Stimulated activated CD4-positive, alpha-beta T cell treated with anti-CD3 and anti-CD28 coated beads, Interleukin-1b, Interleukin-23, amount 100 ng/mL, for 1 hour (primary cell): ENCODE measurements at regions not wholly inside any gene's neighbourhood (a gene's known extent, or its start where the extent isn't known, plus 50 kb on each side); places are given as distances from the start of the nearest gene placed in this dataset.
"Not testable (repeated sequence)": the region's sequence is repeated elsewhere in the genome, so short reads cannot be mapped to it uniquely, and the experiment has no call there.

Source experiments
- DNase-seq, 2 donors: peaks; one replicate each; pipeline ENCODE4 v3.0.0-alpha.2; 2020; ENCODE audit warnings: low read depth in 2 of 2

DNA sequence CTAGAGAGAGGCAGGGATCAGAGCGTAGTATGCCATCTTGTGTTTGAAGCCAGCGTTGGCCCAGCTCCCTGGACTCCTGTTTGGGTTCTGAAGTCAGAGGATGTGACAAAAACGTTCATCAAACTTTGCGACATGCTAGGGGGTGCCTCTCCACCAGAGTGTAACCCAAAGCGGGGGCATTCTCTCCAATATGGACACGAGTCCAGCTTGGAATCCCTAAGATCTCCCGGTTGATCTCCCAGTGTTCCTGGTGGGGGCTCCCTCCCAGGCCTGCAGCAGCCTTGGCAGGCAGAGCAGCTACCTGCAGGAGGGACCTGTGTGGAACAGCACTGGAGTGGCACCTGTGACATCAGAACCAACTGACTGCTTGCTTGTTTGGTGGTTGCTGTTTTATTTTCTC lies 218.8 kb upstream of the ECI2 start:
- DNase-seq = no peak

DNA sequence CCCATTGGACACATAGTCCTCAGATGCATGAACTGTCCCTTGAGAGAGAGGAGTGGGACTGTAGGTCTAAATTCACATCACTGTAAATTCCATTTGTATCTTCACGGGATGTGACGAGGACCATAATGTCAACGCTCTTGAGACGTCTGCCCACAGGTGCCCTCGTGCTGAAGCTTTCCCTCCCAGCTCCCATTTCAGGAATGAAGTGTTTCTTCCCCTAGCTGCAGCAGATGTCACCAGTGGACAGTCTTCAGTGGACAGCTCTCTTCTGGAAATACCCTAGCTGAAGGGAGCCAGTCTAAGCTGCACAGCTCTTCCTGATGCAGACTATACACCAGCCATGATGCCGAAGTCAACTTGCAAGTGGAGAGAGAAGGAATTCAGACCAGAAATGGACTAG lies 217.4 kb upstream of the ECI2 start:
- no peak for DNase-seq

DNA sequence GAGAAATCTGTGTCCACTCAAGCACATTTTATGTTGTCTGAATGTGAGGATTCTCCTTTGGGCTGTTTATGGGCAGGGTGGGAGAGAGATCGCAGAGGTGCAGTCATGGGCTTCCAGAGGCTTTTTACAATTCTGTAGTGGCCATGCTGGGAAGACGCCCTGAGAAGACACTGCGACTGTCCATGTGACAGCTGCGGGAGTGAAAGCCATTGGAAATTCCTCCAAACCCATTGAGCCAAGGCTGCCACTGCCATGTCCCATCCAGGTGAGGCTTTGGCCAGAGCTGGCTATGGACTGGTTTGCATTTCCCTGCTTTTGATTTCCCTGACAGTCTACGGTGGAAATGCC lies 216.9 kb upstream of the ECI2 start:
- no peak for DNase-seq

DNA sequence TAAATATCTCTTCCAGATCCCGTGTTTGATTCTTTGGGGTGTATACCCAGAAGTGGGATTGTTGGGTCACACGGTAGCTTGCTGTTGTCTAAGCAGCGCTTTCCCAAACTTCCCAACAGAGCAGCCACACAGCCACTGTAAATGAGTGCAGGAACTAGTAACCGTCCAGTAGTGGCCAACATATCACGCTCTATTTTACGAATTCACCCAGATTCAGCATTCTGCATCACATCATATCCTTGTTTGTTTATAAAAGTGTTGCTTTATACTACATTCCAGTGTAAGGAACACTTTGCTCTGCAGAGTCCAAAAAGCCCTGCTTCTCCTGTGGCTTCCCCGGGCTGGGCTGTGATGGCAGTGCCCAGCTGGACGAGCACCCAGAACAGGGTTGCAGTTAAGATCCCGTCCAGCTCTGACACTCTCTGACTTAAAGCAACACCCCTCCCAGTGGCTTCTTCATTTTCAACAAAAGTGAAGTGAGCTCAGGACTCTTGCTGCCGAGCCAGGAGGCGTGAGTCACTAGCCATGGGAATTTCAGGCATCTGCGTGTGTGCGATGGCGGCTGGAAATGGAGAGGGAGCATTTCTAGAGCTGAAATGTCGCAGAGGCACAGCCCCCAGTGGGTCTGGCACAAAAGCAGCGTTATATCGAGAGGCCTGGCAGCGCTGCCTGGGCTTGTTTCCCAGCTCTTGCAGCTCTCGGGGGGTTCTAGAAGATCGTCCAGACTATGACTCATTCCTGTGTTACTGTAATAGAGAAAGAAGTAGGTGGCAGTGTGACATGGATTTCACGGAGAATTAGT lies 216.3 kb upstream of the ECI2 start:
- DNase-seq = no peak

DNA sequence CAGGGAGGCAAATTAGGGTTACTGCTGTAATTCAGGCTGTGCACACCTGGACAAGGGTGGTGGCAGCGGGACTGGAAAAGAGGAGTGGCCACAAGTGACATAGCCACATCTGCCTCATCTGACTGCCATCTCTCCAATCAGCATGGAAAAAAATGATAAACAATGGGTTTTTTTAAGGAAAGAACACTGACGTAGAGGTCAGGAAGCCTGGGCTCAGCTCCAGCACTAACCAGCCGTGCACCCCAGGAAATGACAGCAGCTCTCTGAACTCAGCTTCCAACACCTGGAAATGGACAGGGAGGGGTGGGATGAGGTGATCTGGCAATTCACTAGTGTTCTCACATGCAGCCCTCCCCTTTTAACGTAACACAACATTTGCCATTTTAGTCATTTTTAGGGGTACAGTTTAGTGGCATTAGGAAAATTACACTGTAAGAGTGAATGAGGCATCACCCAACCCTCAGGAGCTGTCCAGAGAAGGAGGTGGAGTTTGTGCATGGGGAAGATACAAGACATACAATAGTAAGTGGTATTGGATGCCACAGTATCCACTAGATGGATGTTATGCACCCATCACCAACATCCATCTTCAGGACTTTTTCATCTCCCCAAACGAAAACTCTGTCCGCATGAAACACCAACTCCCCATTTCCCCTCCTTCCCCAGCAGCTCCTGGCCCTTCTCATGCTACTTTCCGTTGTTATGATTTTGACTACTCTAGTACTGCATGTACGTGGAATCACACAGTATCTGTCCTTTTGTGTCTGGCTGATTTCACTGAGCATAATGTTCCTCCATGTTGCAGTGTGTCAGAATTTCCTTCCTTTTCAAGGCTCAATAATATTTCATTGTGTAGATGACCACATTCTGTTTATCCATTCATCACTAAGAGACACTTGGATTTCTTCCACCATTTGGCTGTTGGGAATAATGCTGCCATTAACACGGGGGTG lies 215.5 kb upstream of the ECI2 start:
- DNase-seq = no peak

DNA sequence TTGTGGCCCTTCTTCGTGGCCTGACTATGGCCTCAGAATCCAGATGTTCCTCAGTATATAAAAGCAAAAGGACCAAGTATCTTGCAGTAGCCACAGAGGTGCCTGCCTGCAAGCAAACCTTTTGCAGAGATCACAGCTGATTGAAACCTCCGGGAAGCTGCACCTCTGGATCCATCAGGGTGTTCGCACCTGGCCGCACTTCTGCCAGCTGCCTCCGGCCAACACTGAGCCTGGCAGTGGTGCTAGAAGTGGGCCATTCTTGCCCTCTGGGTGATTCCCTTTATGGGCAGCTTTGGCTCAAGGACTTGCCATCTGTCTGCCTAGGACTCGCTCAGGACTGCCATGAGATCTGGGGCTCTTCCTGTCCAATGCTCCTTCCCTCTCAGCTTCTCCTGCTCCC lies 214.6 kb upstream of the ECI2 start:
- DNase-seq = no peak

DNA sequence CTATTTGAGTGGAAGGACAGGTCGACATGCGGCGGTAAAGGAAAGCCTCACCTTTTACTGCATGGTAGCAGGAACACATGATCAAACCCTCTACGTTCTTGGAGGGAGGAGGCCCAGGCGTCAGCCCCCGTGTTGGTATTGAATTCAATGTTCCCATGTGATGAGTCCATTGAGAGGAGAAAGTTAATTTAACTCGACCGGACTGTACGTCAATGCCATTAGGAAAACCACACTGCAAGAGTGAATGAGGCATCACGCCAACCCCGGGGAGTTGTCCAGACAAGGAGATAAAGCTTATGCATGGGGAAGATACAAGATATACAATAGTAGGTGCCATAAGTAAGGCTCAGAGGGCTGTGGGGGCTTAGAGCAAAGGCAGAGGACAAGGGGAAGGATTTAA lies 213.9 kb upstream of the ECI2 start:
- DNase-seq = no peak

DNA sequence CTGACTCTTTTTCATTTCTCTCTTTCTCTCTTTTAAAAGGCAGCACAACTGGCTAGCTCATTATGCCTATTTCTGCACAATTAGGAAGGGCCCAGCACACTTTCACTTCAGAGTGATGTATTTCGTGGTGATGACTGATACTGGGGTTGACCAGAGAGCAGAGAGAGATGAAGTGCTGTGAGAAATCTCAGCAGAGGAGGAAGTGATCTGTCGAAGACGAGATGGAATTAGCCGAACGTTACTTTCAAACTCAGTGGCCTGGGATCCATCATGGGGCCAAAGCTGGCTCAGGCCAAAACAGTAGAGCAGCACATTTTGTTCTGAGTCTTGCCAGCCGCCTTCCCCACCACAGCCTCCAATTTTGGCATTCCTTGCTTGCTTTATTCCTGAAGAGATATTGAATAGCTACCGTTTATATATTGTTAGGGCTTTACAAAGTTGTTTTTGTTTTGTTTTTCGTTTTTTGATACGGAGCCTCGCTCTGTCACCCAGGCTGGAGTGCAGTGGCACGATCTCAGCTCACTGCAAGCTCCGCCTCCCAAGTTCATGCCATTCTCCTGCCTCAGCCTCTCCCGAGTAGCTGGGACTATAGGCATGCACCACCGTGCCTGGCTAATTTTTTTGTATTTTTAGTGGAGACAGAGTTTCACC lies 213.2 kb upstream of the ECI2 start:
- DNase-seq = no peak

DNA sequence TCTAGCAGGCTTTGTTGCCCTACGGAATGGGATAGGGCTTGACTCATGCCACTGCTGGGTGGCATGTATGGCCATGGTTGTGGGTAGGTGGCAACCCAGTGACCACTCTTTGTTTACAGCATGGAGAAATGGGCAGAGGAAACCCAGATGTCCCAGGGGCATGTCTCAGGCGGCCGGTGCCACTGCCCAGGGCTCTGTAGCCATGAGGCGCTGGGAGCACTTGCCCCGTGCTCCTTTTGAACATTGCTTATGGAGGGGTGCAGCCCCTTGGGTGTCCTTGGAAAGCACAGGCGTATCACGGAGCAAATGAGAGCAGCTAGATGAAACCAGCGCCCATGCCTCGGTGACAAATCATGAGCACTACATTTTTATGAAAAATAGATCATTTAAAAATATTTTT lies 212.5 kb upstream of the ECI2 start:
- no peak for DNase-seq

DNA sequence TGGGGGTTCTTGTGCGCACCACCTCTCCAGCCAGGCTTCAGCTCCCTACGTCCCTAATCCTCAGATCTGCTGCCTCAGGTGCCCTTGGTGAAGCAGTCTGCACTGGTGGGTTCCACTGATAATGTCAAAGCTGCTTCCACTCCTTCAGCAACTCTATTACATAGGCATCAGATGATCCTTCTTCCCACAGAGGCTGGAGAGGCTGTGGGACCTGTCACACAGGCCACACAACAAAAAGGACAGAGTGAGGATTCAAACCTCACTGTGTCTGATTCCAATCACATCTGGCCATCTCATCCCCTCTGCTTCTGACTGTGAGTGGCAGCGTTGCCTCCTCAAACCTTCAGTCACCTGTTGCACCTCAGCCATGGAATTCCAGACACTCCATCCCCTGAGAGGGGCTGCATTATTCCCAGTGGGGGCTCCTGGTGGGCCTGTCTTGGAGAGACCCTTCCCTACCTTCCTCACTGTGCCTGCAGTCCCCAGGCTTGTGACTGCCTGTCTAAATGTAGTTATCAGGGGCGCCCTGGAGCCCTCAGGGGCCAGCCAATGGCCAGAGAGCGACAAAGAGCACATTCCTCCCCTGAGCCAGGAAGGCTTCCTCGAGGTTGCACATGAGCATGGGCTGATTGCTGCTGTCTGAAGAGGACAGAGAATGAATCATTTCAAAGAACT lies 211.4 kb upstream of the ECI2 start:
- no peak for DNase-seq

DNA sequence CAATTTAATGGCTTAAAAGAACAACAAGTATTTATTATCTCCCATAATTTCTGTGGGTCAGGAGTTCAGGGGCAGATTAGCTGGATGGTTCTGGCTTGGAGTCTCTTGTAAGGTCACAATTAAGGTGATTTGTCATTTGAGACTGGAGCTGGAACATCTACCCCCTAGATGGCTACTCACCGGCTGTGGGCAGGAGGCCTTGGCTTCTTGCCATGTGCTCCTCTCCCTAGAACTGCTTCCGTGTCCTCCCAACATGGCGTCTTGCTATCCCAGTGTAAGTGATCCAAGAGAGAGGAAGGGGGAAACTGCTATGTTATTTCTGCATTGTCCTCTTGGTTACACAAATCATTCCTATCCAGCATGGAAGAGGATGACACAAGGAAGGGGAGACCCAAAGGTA lies 210.2 kb upstream of the ECI2 start:
- DNase-seq = no peak

DNA sequence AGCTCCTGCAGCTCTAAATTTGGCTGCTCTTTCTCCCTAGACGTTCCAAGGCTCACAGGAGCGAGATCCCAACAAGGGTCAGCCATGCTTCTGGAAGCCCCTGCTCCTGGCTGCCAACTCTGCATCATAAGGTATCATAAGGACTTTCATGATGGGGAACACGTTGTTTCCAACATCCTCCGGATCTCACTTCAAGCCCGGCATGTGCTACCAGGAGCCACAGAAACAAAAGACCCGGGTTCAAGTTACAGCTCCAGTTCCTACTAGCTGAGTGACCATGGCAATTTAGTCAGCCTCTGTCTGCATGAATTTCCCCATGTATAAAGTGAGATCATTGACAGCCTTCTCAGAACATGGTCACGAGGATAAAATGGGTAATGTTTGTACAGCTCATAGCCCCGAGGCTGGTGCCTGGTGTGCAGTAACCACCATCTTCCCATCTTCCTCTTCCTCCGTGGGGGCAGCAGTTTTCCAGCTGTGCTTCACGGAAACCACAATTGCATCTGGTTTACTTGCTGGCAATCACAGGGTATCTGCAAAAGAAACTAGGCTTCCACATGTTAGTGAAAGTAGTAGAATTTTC lies 209.0 kb upstream of the ECI2 start:
- DNase-seq = no peak

DNA sequence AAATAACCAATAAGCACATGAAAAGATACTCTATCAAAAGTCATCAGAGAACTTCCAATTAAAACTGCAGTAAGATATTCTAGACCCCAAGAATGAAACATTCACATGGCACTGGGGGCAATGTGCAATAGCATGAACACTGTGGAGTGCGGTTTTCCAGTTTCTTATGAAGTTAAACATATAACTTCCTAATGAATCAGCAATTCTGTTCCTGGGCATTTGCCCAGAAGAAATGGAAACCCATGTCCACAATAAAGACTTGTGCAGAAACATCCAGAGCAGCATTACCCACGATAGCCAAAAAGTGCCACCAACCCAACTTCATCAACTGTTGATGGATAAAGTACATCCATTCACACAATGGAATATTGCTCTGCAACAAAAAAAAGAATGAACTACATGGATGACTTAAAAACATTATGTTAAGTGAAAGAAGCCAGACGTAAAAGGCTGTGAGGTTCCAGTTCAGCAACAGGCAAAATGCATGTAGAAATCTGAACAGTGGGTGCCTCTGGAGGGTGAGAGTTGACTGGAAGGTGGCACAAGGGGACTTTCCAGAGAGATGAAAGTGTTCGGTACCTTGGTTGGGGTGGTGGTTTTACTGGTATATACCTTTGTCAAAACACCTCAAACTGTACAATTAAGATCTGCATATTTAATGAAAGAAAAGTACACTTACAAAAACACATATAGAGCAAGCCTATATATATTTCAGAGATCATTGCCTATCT lies 207.2 kb upstream of the ECI2 start:
- DNase-seq = no peak

DNA sequence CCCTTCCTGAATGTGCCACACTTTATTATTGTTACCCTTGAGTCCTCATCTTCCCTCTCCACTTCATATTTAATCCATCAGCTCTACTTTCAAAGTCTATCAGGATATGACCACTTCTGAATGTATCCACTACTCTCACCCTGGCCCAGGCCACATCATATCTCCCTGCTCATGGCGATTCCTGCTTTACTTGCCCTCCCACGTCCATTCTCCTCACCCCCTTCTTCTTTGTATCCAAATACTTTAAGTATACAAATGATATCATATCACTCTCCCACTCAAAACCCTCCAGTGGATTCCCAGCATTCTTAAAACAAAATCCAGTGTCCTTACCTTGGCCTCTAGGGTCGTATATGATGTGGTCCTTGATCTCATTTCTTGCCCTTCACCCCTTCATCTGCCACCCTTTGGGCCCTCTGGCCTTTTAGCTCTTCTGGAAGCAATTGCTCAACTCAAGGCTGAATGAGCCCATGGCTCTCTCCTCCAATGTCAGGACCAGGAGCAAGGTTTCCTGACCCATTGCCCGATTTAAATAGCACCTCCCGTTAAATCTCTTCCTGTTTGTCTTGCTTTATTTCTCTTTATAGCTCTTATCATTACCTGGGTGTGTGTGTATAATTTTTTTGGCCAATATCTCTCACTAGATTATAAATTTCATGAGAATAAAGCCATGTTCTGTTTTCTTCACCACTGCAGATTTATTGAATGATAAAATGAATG lies 205.9 kb upstream of the ECI2 start:
- no peak for DNase-seq

DNA sequence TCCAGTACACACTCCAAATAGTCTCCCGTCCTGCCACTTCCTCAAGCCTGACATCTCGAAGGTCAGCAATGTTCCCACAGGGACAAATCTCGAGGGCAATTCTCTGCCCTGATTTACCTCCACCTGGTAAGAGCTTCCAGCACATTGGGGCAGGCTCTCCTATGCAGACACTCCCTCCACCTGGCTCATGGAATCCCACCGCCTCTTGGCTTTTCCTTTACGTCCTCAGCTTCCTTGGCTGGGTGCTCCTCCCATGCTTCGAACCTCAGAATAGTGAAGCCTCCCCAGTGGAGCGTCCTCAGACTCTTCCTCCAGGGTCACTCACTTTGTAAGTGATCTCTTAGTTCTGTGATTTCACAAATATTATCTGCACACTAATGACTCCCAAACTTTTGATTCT lies 205.2 kb upstream of the ECI2 start:
- no peak for DNase-seq

DNA sequence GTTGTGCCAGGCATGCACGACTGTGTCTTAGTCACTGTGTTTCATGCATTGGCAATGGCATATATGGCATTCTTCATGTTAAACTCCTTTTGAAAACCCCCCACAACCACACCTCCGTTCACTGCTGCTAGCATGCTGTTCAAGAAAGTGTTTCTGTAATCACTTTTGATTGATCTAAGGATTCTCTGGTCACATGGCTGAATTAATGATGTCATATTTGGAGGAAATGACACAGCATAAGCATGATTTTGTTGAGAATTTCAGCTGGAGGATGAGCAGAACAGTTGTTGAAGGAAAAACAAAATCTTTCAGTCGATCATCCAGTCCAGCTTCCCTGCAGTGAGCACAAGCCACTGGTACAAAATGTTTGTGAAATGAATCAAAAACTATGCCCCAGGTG lies 203.5 kb upstream of the ECI2 start:
- DNase-seq = no peak

DNA sequence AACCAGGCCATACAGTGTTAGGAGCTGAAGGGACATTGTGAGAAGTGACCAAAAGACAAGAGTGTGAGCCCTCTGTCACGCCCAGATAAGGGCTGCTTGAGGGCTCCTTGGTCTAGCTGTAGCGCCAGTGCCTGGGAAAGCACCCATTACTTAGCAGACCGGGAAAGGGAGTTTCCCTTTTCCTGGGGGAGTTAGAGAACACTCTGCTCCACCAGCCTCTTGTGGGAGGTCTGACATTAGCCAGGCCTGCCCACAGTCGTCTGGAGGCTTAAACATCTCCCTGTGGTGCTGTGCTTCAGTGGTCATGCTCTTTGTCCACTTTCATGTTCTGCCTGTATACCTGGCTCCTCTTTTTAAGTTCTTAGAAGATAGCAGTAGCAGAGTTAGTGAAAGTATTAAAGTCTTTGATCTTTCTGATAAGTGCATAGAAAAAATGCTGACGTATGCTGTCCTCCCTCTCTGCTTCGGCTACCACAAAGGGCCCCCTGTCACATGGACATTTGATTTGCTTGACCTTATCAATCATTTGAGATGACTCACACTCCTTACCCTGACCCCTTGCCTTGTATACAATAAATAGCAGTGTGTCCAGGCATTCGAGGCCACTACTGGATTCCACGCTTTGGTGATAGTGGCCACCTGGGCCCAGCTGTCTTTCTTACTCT lies 201.5 kb upstream of the ECI2 start:
- DNase-seq = no peak

DNA sequence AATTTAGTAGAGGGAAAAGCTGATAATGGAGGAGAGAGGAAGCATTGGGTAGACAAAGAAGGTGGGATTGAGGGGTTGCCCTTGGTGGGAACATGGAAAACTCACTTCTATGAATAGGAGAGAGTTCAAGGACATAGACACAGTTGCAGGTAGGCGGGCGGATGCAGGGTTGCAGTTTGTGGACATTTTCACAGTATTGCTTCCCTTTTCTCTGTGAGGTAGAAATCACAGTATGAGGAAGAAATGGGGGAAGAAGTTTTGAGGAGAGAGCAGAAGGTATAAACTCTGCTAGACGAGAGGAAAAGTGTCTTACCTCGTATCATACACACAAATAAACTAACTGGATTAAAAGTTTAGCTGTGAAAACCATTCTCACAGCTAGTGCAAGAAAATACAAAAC lies 200.7 kb upstream of the ECI2 start:
- DNase-seq = no peak

DNA sequence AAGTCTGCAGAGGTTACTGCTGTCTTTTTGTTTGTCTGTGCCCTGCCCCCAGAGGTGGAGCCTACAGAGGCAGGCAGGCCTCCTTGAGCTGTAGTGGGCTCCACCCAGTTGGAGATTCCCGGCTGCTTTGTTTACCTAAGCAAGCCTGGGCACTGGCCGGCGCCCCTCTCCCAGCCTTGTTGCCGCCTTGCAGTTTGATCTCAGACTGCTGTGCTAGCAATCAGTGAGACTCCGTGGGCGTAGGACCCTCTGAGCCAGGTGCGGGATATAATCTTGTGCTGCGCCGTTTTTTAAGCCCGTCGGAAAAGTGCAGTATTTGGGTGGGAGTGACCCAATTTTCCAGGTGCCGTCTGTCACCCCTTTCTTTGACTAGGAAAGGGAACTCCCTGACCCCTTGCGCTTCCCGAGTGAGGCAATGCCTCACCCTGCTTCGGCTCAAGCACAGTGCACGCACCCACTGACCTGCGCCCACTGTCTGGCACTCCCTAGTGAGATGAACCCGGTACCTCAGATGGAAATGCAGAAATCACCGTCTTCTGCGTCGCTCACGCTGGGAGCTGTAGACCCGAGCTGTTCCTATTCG lies 198.9 kb upstream of the ECI2 start:
- DNase-seq = not testable (repeated sequence)
